HEK293T (cell line): ENCODE measurements at regions not wholly inside any gene's neighbourhood (a gene's known extent, or its start where the extent isn't known, plus 50 kb on each side); places are given as distances from the start of the nearest gene placed in this dataset.

Experiments
- CTCF ChIA-PET: fragments of 350-600 bp; formaldehyde crosslinking; extraction: SDS; loops from one replicate; lab custom pipeline; 2021; ENCODE audit warnings: antibody characterized with exemption, inconsistent platforms; lab: Yijun Ruan, JAX
- POLR2A ChIA-PET: fragments of 350-600 bp; formaldehyde crosslinking; extraction: SDS; loops from one replicate; lab custom pipeline; 2020; ENCODE audit warnings: antibody characterized with exemption, inconsistent platforms; lab: Yijun Ruan, JAX
- DNase-seq: peaks from one replicate; pipeline ENCODE4 v3.0.0; 2012; ENCODE audit warnings: mixed read lengths; ENCODE audit errors: extremely low spot score
- ARNT ChIP-seq: fragments of 450-650 bp; IDR thresholded peaks from 2 replicates; pipeline ENCODE4 v1.6.1; 2017; ENCODE audit warnings: mild to moderate bottlenecking
- BHLHE40 ChIP-seq: fragments of 450-650 bp; IDR thresholded peaks from 2 replicates; pipeline ENCODE4 v1.6.1; 2016; ENCODE audit warnings: mild to moderate bottlenecking, moderate library complexity, borderline replicate concordance
- CTBP1 ChIP-seq: fragments of 450-650 bp; IDR thresholded peaks from 2 replicates; pipeline ENCODE4 v1.6.1; 2016; ENCODE audit warnings: borderline replicate concordance
- ELF4 ChIP-seq: fragments of 450-650 bp; IDR thresholded peaks from 2 replicates; pipeline ENCODE4 v1.6.1; 2017; ENCODE audit warnings: antibody characterized with exemption
- FOXA1 ChIP-seq: fragments of 450-650 bp; IDR thresholded peaks from 2 replicates; pipeline ENCODE4 v1.6.1; 2016; ENCODE audit warnings: mild to moderate bottlenecking
- FOXK2 ChIP-seq: fragments of 450-650 bp; IDR thresholded peaks from 2 replicates; pipeline ENCODE4 v1.6.1; 2016; ENCODE audit warnings: mild to moderate bottlenecking
- FOXM1 ChIP-seq: fragments of 450-650 bp; IDR thresholded peaks from 2 replicates; pipeline ENCODE4 v1.6.1; 2017; ENCODE audit warnings: mild to moderate bottlenecking, borderline replicate concordance
- HDGF ChIP-seq: fragments of 450-650 bp; IDR thresholded peaks from 2 replicates; pipeline ENCODE4 v1.6.1; 2017; ENCODE audit warnings: antibody characterized with exemption, borderline replicate concordance
- L3MBTL2 ChIP-seq: fragments of 450-650 bp; conservative IDR thresholded peaks from 2 replicates; pipeline ENCODE4 v1.6.1; 2016; ENCODE audit warnings: mild to moderate bottlenecking
- LEF1 ChIP-seq: fragments of 450-650 bp; IDR thresholded peaks from 2 replicates; pipeline ENCODE4 v1.6.1; 2017; ENCODE audit warnings: mild to moderate bottlenecking, borderline replicate concordance
- NFRKB ChIP-seq: fragments of 450-650 bp; IDR thresholded peaks from 2 replicates; pipeline ENCODE4 v1.6.1; 2016; ENCODE audit warnings: mild to moderate bottlenecking, moderate library complexity
- PKNOX1 ChIP-seq: fragments of 450-650 bp; IDR thresholded peaks from 2 replicates; pipeline ENCODE4 v1.6.1; 2016
- SP1 ChIP-seq: fragments of 450-650 bp; IDR thresholded peaks from 2 replicates; pipeline ENCODE4 v1.6.1; 2017
- SUZ12 ChIP-seq: fragments of 450-650 bp; IDR thresholded peaks from 2 replicates; pipeline ENCODE4 v1.6.1; 2016; ENCODE audit warnings: mild to moderate bottlenecking
- TARDBP ChIP-seq: fragments of 450-650 bp; IDR thresholded peaks from 2 replicates; pipeline ENCODE4 v1.6.1; 2016
- ZNF384 ChIP-seq: fragments of 450-650 bp; IDR thresholded peaks from 2 replicates; pipeline ENCODE4 v1.6.1; 2016

- DNase-seq = no peak
- ChIA-PET POLR2A (no interaction called here), CTCF (no interaction called here)
- TF ChIP-seq FOXK2 (no peak), BHLHE40 (no peak), ZNF384 (no peak), FOXA1 (no peak), FOXM1 (no peak), LEF1 (no peak), TARDBP (no peak), NFRKB (no peak), ELF4 (no peak), ARNT (no peak), SUZ12 (no peak)
Measured at GRCh38 chr2:128413718-128414341, 95.2 kb upstream of the HS6ST1 start.

DNA sequence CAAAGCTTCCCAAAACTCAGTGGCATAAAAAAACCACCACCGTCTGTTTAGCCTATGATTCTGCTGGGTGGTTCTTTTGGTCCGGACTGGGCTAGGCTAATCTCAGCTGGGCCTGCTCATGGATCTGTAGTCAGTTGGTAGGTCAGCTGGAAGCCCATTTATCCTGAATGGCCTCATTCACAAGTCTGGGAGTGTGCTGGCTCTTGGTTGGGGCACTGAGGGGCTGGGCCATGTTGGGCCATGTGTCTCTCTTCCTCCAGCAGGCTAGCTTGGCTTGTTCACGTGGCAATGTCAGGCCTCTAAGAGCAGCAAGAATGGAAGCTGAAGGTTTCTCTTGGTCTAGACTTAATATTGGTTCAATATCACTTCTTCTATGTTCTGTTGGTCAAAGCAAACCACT lies 95.7 kb upstream of the HS6ST1 start:
- no peak for DNase-seq
- no peak for TF ChIP-seq FOXA1
- TF ChIP-seq ELF4 = no peak
- no peak for TF ChIP-seq HDGF
- no peak for TF ChIP-seq SUZ12
- TF ChIP-seq CTBP1 = no peak
- no peak for TF ChIP-seq ZNF384
- TF ChIP-seq FOXM1 = no peak
- no peak for TF ChIP-seq TARDBP
- TF ChIP-seq ARNT = no peak
- no peak for TF ChIP-seq L3MBTL2
- TF ChIP-seq PKNOX1 = no peak
- no peak for TF ChIP-seq FOXK2
- CTCF ChIA-PET = no interaction called here
- POLR2A ChIA-PET = no interaction called here

DNA sequence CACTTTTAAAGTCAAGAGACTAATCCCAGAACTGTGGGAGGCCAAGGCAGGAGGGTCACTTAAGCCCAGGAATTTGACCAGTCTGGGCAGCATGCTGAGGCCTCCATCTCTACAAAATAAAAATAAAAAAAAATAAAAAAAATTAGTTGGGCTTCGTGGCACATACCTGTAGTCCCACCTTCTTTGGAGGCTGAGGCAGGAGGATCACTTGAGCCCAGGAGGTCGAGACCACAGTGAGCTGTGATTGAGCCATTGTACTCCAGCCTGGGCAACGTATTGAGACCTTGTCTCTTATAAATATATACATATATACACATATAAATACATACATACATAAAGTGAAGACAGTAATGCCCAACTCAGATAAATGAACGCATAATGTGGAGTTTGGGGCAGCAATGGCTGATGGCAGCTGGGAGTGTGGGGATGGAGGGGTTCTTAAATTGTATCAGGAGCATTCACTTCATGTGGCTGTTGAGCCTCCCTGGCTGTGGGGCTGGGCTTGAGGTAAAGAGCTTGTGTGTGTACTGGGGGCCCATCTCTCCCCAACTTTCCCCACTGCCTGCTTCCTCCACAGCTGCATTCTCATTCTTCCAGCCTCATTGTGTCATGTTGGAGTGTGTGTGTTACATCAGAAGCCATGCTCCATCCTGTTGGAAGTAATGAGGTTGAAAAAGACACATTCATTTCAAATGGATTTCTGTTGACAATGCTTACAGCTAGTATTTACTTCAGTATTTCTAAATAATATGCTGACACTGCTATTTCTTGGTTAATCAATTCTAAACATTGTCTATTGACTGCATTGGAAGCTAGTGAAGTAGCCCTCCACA lies 96.5 kb upstream of the HS6ST1 start:
- DNase-seq = no peak
- no peak for TF ChIP-seq SUZ12
- no peak for TF ChIP-seq HDGF
- no peak for TF ChIP-seq TARDBP
- TF ChIP-seq ZNF384 = no peak
- TF ChIP-seq ELF4 = no peak
- TF ChIP-seq SP1 = no peak
- no peak for TF ChIP-seq NFRKB
- no peak for TF ChIP-seq L3MBTL2
- TF ChIP-seq ARNT = no peak
- TF ChIP-seq FOXK2 = no peak
- no peak for TF ChIP-seq FOXA1
- TF ChIP-seq FOXM1 = no peak
- no peak for TF ChIP-seq LEF1
- TF ChIP-seq CTBP1 = no peak
- ChIA-PET CTCF (no interaction called here), POLR2A (no interaction called here)

GRCh38 chr2:128415779-128416061 lies 97.1 kb upstream of the HS6ST1 start:
- DNase-seq = no peak
- TF ChIP-seq SUZ12 (no peak), CTBP1 (no peak), ARNT (no peak), HDGF (no peak), PKNOX1 (no peak), TARDBP (no peak), ELF4 (no peak), NFRKB (no peak), ZNF384 (no peak), SP1 (no peak), BHLHE40 (no peak), L3MBTL2 (no peak), LEF1 (no peak)
- ChIA-PET POLR2A (no interaction called here), CTCF (no interaction called here)

- no peak for DNase-seq
- no peak for TF ChIP-seq FOXA1
- no peak for TF ChIP-seq CTBP1
- no peak for TF ChIP-seq BHLHE40
- TF ChIP-seq ZNF384 = no peak
- no peak for TF ChIP-seq PKNOX1
- no peak for TF ChIP-seq ELF4
- no peak for TF ChIP-seq SUZ12
- TF ChIP-seq FOXM1 = no peak
- TF ChIP-seq LEF1 = no peak
- no peak for TF ChIP-seq TARDBP
- TF ChIP-seq ARNT = no peak
- no peak for TF ChIP-seq FOXK2
- no peak for TF ChIP-seq NFRKB
- TF ChIP-seq HDGF = no peak
- TF ChIP-seq L3MBTL2 = no peak
- TF ChIP-seq SP1 = no peak
- ChIA-PET CTCF (no interaction called here), POLR2A (no interaction called here)
Measured at GRCh38 chr2:128416109-128416785, 97.6 kb upstream of the HS6ST1 start.
